Stimulated activated naive CD8-positive, alpha-beta T cell treated with anti-CD3 and anti-CD28 coated beads, Interleukin-15, Interleukin-2, amounts not matched to agents 100 ng/mL and 50 ng/mL, for 24 hours (primary cell): ENCODE measurements at regions not wholly inside any gene's neighbourhood (a gene's known extent, or its start where the extent isn't known, plus 50 kb on each side); places are given as distances from the start of the nearest gene placed in this dataset.

Experiments
- H3K27ac Mint-ChIP-seq: one replicate; pipeline ENCODE4 v1.8.0; 2021; ENCODE audit warnings: mild to moderate bottlenecking, mixed read lengths
- H3K27me3 Mint-ChIP-seq: one replicate; pipeline ENCODE4 v1.8.0; 2021; ENCODE audit warnings: mixed read lengths
- H3K36me3 Mint-ChIP-seq: one replicate; pipeline ENCODE4 v1.8.0; 2021; ENCODE audit warnings: low read depth, mixed read lengths
- H3K4me1 Mint-ChIP-seq: one replicate; pipeline ENCODE4 v1.8.0; 2021; ENCODE audit warnings: low read depth, mixed read lengths
- H3K4me3 Mint-ChIP-seq: one replicate; pipeline ENCODE4 v1.8.0; 2021; ENCODE audit warnings: mild to moderate bottlenecking, mixed read lengths
- H3K9me3 Mint-ChIP-seq: one replicate; pipeline ENCODE4 v1.8.0; 2021; ENCODE audit warnings: mixed read lengths

DNA sequence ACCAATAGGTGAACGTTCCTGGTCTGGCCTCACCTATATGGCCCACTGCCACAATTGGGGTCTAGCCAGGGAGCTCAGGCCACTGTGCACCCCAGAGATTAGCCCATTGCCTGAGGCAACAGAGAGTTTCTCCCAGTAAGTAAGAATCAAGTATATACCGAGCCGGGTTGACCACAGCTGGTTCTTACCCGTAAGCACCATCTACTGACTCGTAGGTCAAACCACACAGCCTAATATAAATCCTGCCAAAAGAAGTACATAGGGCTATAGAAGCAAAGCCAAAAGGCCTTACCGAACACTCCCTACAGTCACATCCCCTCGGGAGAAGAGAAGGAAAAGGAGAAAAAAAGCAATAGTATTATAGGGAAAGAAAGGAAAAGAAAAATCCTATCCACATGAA lies 463.6 kb upstream of the GJE1 start:
- Mint-ChIP-seq H3K4me3 (no peak overlapping the region), H3K9me3 (no peaks in the 10 kb centered on the region), H3K27ac (no peak overlapping the region)

DNA sequence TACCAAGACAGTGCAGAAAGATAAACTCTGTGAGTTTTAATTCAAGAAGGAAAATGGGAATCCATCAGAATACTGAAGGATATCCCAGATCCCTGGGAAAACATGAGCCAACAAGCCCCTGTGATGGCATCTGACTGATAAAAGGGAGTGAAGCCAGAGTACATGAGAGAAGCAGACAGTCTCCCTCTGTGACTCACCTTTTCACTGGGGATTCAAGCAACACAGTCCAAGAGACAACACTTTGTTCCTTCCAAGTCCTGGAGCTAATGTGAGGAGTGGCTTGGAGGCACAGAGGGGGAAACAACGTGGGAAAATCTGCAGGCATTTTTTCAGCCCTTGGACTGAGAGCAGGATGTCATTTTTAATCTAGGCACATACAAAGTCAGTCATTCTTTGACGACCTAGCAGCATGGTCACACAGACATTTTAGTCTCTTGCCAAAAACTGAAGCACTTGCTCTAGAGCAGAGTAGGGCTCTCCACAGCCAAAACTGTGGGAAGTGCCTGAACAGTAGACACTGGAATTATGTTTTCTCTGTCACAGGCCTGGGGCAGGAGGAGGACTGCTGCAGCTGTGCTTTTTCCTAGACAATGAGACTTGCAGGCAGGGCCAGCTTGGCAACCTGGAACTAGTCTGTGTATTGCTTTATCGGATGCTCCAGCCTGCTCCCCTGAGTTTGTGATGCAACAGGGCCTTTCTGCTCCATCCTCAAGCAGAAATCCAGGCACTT lies 465.0 kb upstream of the GJE1 start:
- H3K27me3 Mint-ChIP-seq, result peaks cover 14% of the 10 kb centered on the region
- no peaks in the 10 kb centered on the region for H3K4me1 Mint-ChIP-seq
- no peaks in the 10 kb centered on the region for H3K36me3 Mint-ChIP-seq
- no peak overlapping the region for H3K4me3 Mint-ChIP-seq
- no peak overlapping the region for H3K27ac Mint-ChIP-seq
- no peaks in the 10 kb centered on the region for H3K9me3 Mint-ChIP-seq

More for the DNA sequence above, 463.6 kb upstream of the GJE1 start:
- peaks cover 14% of the 10 kb centered on the region for H3K27me3 Mint-ChIP-seq
- no peaks in the 10 kb centered on the region for H3K36me3 Mint-ChIP-seq
- H3K4me1 Mint-ChIP-seq, result no peaks in the 10 kb centered on the region

DNA sequence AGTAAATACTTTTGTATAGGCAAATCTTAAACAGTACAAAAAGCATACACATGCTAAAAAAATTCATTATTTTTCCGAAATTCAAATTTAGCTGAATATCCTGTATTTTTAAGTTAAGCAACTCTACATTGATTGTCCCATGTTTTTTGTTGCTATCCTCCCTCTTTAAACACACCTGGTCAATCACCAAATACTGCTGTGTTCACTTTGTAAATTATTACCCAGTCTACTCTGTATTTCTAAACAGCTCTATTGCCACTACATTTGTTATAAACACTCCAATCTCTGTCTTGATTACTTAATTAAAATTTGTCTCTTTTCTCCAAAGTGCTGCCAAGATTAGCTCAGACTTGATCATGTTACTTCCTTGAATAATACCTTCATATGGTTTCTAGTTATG lies 466.5 kb upstream of the GJE1 start:
- Mint-ChIP-seq H3K36me3 (no peaks in the 10 kb centered on the region), H3K27ac (no peak overlapping the region), H3K4me1 (no peaks in the 10 kb centered on the region), H3K9me3 (no peaks in the 10 kb centered on the region), H3K4me3 (no peak overlapping the region), H3K27me3 (peaks cover 5% of the 10 kb centered on the region)

DNA sequence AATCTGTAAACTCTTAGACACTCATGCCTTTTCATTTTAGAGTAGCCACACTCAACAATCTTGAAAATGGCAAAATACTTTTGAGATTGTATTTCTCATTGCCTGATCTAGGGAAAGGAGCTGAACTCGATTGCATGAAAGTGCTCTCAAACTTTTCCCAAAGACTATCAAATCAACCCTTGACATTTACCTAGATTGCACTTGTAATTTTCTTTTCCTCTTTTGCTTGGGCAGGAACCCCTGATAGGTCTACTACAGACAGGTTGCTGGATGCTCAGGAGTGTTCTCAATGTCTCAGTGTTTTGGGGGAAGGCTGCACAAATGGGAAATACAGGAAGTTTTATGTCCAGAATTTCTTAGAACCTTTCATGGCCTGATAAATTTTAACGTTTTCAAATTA lies 468.0 kb upstream of the GJE1 start:
- Mint-ChIP-seq H3K4me1 (no peaks in the 10 kb centered on the region), H3K36me3 (no peaks in the 10 kb centered on the region), H3K27ac (no peak overlapping the region), H3K27me3 (no peaks in the 10 kb centered on the region), H3K9me3 (no peaks in the 10 kb centered on the region), H3K4me3 (no peak overlapping the region)

DNA sequence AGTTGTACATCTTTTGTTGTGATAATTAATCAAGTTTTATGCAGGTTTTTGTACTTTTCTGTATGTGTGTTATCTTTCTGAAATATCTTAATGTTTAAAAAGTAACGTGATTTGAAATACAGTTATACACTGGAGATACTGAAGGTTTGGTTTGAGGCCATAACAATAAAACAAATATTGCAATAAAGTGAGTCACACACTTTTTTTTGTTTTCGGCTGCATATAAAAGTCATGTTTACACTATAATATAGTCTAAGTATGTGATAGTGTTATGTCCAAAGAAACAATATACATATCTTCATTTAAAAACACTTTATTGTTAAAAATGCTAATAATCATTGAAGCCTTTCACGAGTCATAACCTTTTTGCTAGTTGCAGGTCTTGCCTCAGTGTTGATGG lies 473.1 kb upstream of the GJE1 start:
- no peaks in the 10 kb centered on the region for H3K4me1 Mint-ChIP-seq
- no peaks in the 10 kb centered on the region for H3K36me3 Mint-ChIP-seq
- no peak overlapping the region for H3K4me3 Mint-ChIP-seq
- no peaks in the 10 kb centered on the region for H3K9me3 Mint-ChIP-seq
- H3K27ac Mint-ChIP-seq, result no peak overlapping the region
- H3K27me3 Mint-ChIP-seq, result no peaks in the 10 kb centered on the region

DNA sequence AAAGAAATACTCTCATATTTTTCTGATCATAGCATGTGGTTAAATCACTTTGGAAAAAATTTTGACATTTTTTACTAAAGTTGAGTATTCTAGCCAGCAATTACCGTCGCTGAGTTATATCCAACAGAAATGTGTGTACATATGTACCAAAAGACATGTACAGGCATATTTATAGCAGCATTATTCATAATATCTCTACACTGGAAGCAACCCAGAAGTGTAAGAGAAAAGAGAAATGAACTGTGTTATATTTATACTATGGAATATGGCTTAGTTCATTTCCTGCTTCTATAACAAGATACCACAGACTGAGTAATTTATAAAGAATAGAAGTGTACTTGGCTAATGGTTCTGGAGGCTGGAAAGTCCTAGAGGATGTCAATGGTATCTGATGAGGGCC lies 474.0 kb upstream of the GJE1 start:
- Mint-ChIP-seq H3K36me3 (no peaks in the 10 kb centered on the region), H3K27me3 (no peaks in the 10 kb centered on the region), H3K27ac (no peak overlapping the region), H3K4me1 (no peaks in the 10 kb centered on the region), H3K4me3 (no peak overlapping the region), H3K9me3 (no peaks in the 10 kb centered on the region)

DNA sequence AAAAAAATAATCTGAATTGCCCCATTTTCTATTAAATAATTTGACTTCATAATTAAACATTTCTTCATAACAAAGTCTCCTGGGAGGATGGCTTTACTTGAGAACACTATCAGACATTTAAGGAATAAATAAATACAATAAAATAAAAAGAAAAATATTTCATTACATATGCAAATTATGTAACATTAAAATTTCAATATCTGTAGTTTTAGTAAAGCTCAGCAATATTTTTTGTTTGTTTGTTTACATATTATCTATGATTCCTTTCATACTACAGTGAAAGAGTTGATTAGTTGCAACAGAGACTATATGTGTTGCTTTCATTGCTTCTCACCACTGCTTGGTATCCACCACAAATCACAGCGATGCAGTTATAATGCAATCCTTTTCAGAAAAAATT lies 474.9 kb upstream of the GJE1 start:
- Mint-ChIP-seq H3K27me3 (no peaks in the 10 kb centered on the region), H3K9me3 (no peaks in the 10 kb centered on the region), H3K36me3 (no peaks in the 10 kb centered on the region), H3K4me1 (no peaks in the 10 kb centered on the region), H3K4me3 (no peak overlapping the region), H3K27ac (no peak overlapping the region)

DNA sequence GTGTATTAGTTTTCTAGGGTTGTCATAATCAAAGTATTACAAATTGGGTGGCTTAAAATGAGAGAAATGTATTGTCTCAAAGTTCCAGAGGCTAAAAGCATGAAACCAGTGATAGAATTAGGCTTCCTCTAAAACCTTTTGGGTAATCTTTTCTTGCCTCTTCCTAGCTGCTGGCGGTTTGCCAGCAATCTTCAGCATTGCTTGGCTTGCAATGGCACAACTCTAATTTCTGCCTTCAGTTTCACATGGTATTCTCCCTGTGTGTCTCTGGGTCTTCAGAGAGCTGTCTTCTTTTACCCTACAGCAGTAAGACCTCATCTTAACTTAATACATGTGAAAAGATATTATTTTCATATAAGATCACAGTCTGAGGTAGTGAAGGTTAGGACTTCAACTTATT lies 479.1 kb upstream of the GJE1 start:
- no peaks in the 10 kb centered on the region for H3K27me3 Mint-ChIP-seq
- H3K9me3 Mint-ChIP-seq, result no peaks in the 10 kb centered on the region
- no peaks in the 10 kb centered on the region for H3K36me3 Mint-ChIP-seq
- H3K27ac Mint-ChIP-seq, result no peak overlapping the region
- no peaks in the 10 kb centered on the region for H3K4me1 Mint-ChIP-seq
- H3K4me3 Mint-ChIP-seq, result no peak overlapping the region

DNA sequence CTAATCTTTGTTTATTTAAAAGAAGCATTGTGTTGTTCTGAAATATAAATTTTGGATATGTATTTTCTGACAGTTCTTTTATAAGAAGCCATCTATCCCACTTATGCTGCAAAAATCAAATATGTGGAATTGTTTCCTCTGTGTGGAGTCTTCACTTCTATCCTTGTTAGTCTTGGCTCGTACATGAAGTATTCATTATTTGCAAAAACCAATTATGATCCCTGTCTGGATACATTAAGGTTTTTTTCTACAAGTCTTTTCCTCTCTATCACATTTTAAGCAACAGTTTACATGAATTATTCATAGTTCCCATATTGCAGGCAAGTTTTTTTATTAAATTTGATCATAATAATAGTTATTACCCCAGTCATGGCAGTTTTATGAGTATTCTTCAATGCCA lies 490.8 kb upstream of the GJE1 start:
- H3K9me3 Mint-ChIP-seq, result no peaks in the 10 kb centered on the region

DNA sequence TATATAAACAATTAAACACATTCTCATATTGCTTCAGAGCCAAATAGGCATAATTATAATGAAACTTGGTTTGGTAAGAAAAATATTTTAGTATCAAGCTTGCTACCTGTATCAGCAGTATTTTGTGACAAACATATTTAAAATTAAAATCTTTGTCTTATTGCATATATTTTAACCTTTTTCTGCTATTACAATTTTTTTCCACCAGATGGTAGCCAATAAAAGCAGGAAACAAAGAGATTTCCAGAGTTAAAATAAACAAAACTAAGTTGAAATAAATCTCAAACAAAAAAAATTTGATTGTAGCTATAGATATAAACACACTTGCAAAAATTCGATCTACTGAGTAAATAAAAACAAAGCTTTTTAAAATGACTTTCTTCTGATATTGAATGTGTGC lies 491.3 kb upstream of the GJE1 start:
- H3K36me3 Mint-ChIP-seq, result no peaks in the 10 kb centered on the region
- no peak overlapping the region for H3K27ac Mint-ChIP-seq
- H3K27me3 Mint-ChIP-seq, result no peaks in the 10 kb centered on the region
- no peaks in the 10 kb centered on the region for H3K4me1 Mint-ChIP-seq
- no peak overlapping the region for H3K4me3 Mint-ChIP-seq
- no peaks in the 10 kb centered on the region for H3K9me3 Mint-ChIP-seq

More for the DNA sequence above, 490.8 kb upstream of the GJE1 start:
- H3K4me1 Mint-ChIP-seq, result no peaks in the 10 kb centered on the region
- H3K4me3 Mint-ChIP-seq, result no peak overlapping the region
- no peak overlapping the region for H3K27ac Mint-ChIP-seq
- H3K27me3 Mint-ChIP-seq, result no peaks in the 10 kb centered on the region
- H3K36me3 Mint-ChIP-seq, result no peaks in the 10 kb centered on the region

DNA sequence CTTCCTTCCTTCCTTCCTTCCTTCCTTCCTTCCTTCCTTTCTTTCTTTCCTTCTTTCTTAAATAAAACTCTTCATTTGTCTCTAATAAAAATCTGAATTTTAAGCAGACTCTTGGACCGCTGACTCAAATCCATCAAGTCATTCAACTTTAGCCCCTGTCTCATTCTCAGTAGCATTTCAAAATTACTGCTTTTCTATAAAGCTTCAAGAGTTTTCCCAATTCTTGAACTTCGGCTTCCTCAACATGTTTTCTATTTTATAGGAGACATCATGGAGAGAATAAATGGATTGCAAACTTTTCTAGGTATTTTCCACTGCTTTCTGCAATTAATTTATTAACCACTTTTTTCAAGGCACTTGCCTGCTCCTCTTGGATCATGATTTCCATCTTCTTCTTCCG lies 497.1 kb upstream of the GJE1 start:
- H3K4me3 Mint-ChIP-seq, result no peak overlapping the region
- H3K27me3 Mint-ChIP-seq, result no peaks in the 10 kb centered on the region
- H3K4me1 Mint-ChIP-seq, result no peaks in the 10 kb centered on the region
- H3K27ac Mint-ChIP-seq, result no peak overlapping the region
- no peaks in the 10 kb centered on the region for H3K36me3 Mint-ChIP-seq
- H3K9me3 Mint-ChIP-seq, result no peaks in the 10 kb centered on the region

DNA sequence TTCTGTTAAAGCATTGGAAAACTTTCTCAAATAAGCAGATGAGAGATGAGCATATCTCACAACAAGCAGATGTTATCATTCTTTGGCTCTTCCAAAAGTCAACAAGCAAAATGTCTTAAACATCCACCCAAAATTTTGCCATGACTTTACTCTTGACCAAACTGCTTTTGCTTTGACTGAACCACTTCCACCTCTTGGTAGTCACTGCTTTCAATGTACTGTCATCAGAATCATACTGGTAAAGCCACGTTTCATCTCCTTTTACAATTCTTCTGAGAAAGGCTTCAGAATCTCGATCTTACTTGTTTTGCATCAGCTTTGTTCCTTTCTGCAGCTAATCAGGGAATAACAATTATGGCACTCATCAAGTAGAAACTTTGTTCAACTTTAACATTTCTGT lies 498.5 kb upstream of the GJE1 start:
- Mint-ChIP-seq H3K27ac (no peak overlapping the region), H3K27me3 (peaks cover 1% of the 10 kb centered on the region), H3K4me1 (no peaks in the 10 kb centered on the region), H3K4me3 (no peak overlapping the region), H3K9me3 (no peaks in the 10 kb centered on the region), H3K36me3 (no peaks in the 10 kb centered on the region)

DNA sequence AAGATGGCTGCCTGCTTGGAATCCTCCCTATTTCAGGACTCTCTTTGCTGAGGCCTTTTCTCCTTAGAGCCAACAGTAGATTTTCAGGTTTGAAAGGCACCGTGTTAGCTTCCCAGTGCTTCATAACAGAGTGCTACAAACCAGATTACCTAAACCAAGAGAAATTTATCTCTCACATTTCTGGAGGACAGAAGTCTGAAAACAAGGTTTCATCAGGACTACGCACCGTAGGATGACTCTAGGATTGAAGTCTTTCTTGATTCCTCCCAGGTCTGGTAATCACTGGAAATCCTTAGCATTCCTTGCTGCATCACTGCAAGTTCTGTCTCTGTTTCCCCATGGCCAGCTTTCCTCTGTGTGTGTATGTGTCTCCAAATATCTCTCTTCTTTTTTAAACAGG lies 508.4 kb upstream of the GJE1 start:
- no peak overlapping the region for H3K27ac Mint-ChIP-seq
- H3K9me3 Mint-ChIP-seq, result no peaks in the 10 kb centered on the region
- H3K4me3 Mint-ChIP-seq, result no peak overlapping the region
- H3K27me3 Mint-ChIP-seq, result peaks cover 3% of the 10 kb centered on the region
- no peaks in the 10 kb centered on the region for H3K4me1 Mint-ChIP-seq
- no peaks in the 10 kb centered on the region for H3K36me3 Mint-ChIP-seq

DNA sequence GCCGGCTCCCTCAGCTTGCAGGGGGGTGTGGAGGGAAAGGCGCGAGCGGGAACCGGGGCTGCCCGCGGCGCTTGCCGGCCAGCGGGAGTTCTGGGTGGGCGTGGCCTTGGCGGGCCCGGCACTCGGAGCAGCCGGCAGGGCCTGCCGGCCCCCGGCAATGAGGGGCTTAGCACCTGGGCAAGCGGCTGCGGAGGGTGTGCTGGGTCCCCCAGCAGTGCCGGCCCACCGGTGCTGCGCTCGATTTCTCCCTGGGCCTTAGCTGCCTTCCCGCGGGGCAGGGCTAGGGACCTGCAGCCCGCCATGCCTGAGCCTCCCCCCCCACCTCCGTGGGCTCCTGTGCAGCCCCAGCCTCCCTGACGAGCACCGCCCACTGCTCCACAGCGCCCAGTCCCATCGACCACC lies 514.5 kb upstream of the GJE1 start:
- Mint-ChIP-seq H3K27me3 (no peaks in the 10 kb centered on the region), H3K36me3 (no peaks in the 10 kb centered on the region), H3K9me3 (no peaks in the 10 kb centered on the region), H3K27ac (no peak overlapping the region), H3K4me3 (no peak overlapping the region), H3K4me1 (no peaks in the 10 kb centered on the region)

DNA sequence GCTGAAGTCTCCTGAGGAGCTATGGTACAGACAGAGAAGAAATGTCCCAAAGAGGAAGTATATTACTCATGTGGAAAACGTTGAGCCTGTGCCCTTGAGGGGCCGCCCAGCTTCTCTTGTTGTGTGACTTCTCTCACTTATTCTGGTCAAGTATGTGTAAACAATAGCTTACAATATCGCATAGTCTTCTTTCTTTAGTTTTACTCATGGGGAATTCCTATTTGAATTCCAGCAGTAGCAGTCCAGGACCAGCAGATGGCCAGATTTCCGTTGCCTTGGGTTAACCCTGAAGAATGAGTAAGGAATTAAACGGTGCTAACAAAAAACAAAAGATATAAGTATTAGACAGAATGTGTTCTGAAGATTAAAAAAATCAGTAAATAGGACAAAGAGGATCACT lies 522.0 kb upstream of the GJE1 start:
- H3K9me3 Mint-ChIP-seq, result peaks cover 11% of the 10 kb centered on the region

DNA sequence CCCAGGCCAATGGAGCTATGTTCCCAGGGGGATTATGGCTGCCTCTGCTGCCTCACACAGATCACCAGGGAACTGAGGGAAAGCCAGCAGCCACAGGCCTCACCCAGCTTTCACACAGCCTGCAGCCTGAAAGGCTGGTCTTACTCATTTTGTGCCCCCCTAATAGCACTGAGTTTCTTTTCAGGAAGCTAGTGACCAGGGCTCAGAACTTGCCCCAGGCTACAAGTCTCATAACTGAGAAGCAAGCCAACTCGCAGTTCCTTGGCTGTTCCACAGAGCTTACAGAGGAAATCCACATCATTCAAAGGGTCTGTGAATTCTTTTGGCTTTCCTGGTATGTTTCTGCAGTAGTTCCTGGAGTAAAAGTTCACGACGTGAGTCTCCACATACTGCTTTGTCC lies 524.8 kb upstream of the GJE1 start:
- Mint-ChIP-seq H3K4me1 (no peaks in the 10 kb centered on the region), H3K36me3 (no peaks in the 10 kb centered on the region), H3K4me3 (no peak overlapping the region), H3K27me3 (no peaks in the 10 kb centered on the region), H3K9me3 (peaks cover 11% of the 10 kb centered on the region), H3K27ac (no peak overlapping the region)

More for the DNA sequence above, 522.0 kb upstream of the GJE1 start:
- Mint-ChIP-seq H3K36me3 (no peaks in the 10 kb centered on the region), H3K4me3 (no peak overlapping the region), H3K27ac (no peak overlapping the region), H3K4me1 (no peaks in the 10 kb centered on the region), H3K27me3 (no peaks in the 10 kb centered on the region)
